BLaER1 treated with 17β-estradiol and CSF1 and Interleukin-3, amounts not matched to agents 10 nM and 100 nM (cell line): ENCODE measurements at regions not wholly inside any gene's neighbourhood (a gene's known extent, or its start where the extent isn't known, plus 50 kb on each side); places are given as distances from the start of the nearest gene placed in this dataset.

Experiments used
- H3K27ac ChIP-seq, 11 experiments: shearing (Covaris generic); formaldehyde crosslinking; 2 replicates each; pipeline ENCODE4 v1.8.1; 2022
- H3K27me3 ChIP-seq, 11 experiments: shearing (Covaris generic); formaldehyde crosslinking; 2 replicates each; pipeline ENCODE4 v1.8.1; 2022
- H3K36me3 ChIP-seq, 11 experiments: shearing (Covaris generic); formaldehyde crosslinking; 2 replicates each; pipeline ENCODE4 v1.8.1; 2022
- H3K4me1 ChIP-seq, 10 experiments: shearing (Covaris generic); formaldehyde crosslinking; 2 replicates each; pipeline ENCODE4 v1.8.1; 2022
- H3K4me2 ChIP-seq, 11 experiments: shearing (Covaris generic); formaldehyde crosslinking; 2 replicates each; pipeline ENCODE4 v1.8.1; 2022
- H3K4me3 ChIP-seq, 10 experiments: shearing (Covaris generic); formaldehyde crosslinking; 2 replicates each; pipeline ENCODE4 v1.8.1; 2022
- H3K9ac ChIP-seq, 11 experiments: shearing (Covaris generic); formaldehyde crosslinking; 2 replicates each; pipeline ENCODE4 v1.8.1; 2022
- H3K9me3 ChIP-seq, 11 experiments: shearing (Covaris generic); formaldehyde crosslinking; replicated peaks in 1 of 11; 2 replicates each; pipeline ENCODE4 v1.8.1; 2022
- H4K20me1 ChIP-seq, 11 experiments: shearing (Covaris generic); formaldehyde crosslinking; 2 replicates each; pipeline ENCODE4 v1.8.1; 2022
- Cebpa-rat ChIP-seq, 11 experiments: shearing (Covaris generic); IDR thresholded peaks; 2 replicates each; pipeline ENCODE4 v1.8.1; 2022

GRCh38 chr2:108067820-108068405 is 81.6 kb downstream of the SLC5A7 start:
- H3K4me3 ChIP-seq: no peak overlapping the region
- H3K27ac ChIP-seq: no peak overlapping the region
- no peaks in the 10 kb centered on the region for H3K4me1 ChIP-seq
- H3K4me2 ChIP-seq: no peak overlapping the region
- no peaks in the 10 kb centered on the region for H3K27me3 ChIP-seq
- H4K20me1 ChIP-seq: no peaks in the 10 kb centered on the region
- H3K9ac ChIP-seq: no peak overlapping the region
- H3K36me3 ChIP-seq: no peaks in the 10 kb centered on the region
- no peaks in the 10 kb centered on the region for H3K9me3 ChIP-seq
- no peak for TF ChIP-seq Cebpa-rat (IDR thresholded peaks at IDR 0.05)

- no peak overlapping the region for H3K4me3 ChIP-seq
- H3K9me3 ChIP-seq: no peaks in the 10 kb centered on the region
- TF ChIP-seq Cebpa-rat (IDR thresholded peaks at IDR 0.05): no peak
- H3K4me1 ChIP-seq: no peaks in the 10 kb centered on the region
- H3K9ac ChIP-seq: no peak overlapping the region
- H3K27ac ChIP-seq: no peak overlapping the region
- H3K36me3 ChIP-seq: no peaks in the 10 kb centered on the region
- no peak overlapping the region for H3K4me2 ChIP-seq
- no peaks in the 10 kb centered on the region for H4K20me1 ChIP-seq
- H3K27me3 ChIP-seq: no peaks in the 10 kb centered on the region
Measured at GRCh38 chr2:108069515-108070310, 83.4 kb downstream of the SLC5A7 start.

GRCh38 chr2:108073415-108074072 is 87.2 kb downstream of the SLC5A7 start:
- no peaks in the 10 kb centered on the region for H4K20me1 ChIP-seq
- H3K36me3 ChIP-seq: no peaks in the 10 kb centered on the region
- no peak overlapping the region for H3K9ac ChIP-seq
- no peaks in the 10 kb centered on the region for H3K27me3 ChIP-seq
- no peak for TF ChIP-seq Cebpa-rat (IDR thresholded peaks at IDR 0.05)
- H3K9me3 ChIP-seq: no peaks in the 10 kb centered on the region
- H3K4me1 ChIP-seq: no peaks in the 10 kb centered on the region
- no peak overlapping the region for H3K4me2 ChIP-seq
- no peak overlapping the region for H3K4me3 ChIP-seq
- no peak overlapping the region for H3K27ac ChIP-seq

GRCh38 chr2:108074150-108074549 is 87.8 kb downstream of the SLC5A7 start:
- Histone ChIP-seq H3K27me3 (no peaks in the 10 kb centered on the region), H4K20me1 (no peaks in the 10 kb centered on the region), H3K4me1 (no peaks in the 10 kb centered on the region), H3K9ac (no peak overlapping the region), H3K4me3 (no peak overlapping the region), H3K9me3 (no peaks in the 10 kb centered on the region), H3K27ac (no peak overlapping the region), H3K4me2 (no peak overlapping the region), H3K36me3 (no peaks in the 10 kb centered on the region)
- no peak for TF ChIP-seq Cebpa-rat (IDR thresholded peaks at IDR 0.05)

- H4K20me1 ChIP-seq: no peaks in the 10 kb centered on the region
- no peaks in the 10 kb centered on the region for H3K27me3 ChIP-seq
- no peak overlapping the region for H3K9ac ChIP-seq
- H3K27ac ChIP-seq: no peak overlapping the region
- H3K4me1 ChIP-seq: peaks cover 0 to 4% (median 0%) of the 10 kb centered on the region in 10 experiments; a peak in 2 of 20 replicates
- no peaks in the 10 kb centered on the region for H3K9me3 ChIP-seq
- TF ChIP-seq Cebpa-rat (IDR thresholded peaks at IDR 0.05): no peak
- no peaks in the 10 kb centered on the region for H3K36me3 ChIP-seq
- H3K4me3 ChIP-seq: no peak overlapping the region
- no peak overlapping the region for H3K4me2 ChIP-seq
Measured at GRCh38 chr2:108074946-108075345, 88.6 kb downstream of the SLC5A7 start.

GRCh38 chr2:108076527-108076926 is 90.2 kb downstream of the SLC5A7 start:
- H3K9me3 ChIP-seq: peaks cover 0 to 3% (median 0%) of the 10 kb centered on the region in 11 experiments; a peak in 2 of 22 replicates

GRCh38 chr2:108079736-108080135 is 93.4 kb downstream of the SLC5A7 start:
- no peaks in the 10 kb centered on the region for H3K36me3 ChIP-seq
- H3K4me3 ChIP-seq: no peak overlapping the region
- no peaks in the 10 kb centered on the region for H3K27me3 ChIP-seq
- peaks cover 0 to 8% (median 0%) of the 10 kb centered on the region in 10 experiments; a peak in 4 of 20 replicates for H3K4me1 ChIP-seq
- no peak overlapping the region for H3K27ac ChIP-seq
- H3K9me3 ChIP-seq: peaks cover 0 to 7% (median 0%) of the 10 kb centered on the region in 11 experiments; a peak in 3 of 22 replicates
- TF ChIP-seq Cebpa-rat (IDR thresholded peaks at IDR 0.05): no peak
- no peaks in the 10 kb centered on the region for H4K20me1 ChIP-seq
- H3K4me2 ChIP-seq: 0 out of 22 replicates have a peak overlapping the region, but pooled peaks of 1 of the 11 experiments have one; percentile 1
- no peak overlapping the region for H3K9ac ChIP-seq

More at GRCh38 chr2:108076527-108076926, 90.2 kb downstream of the SLC5A7 start:
- Histone ChIP-seq H3K4me2 (no peak overlapping the region), H3K4me3 (no peak overlapping the region), H3K9ac (no peak overlapping the region), H3K27me3 (no peaks in the 10 kb centered on the region), H3K36me3 (no peaks in the 10 kb centered on the region), H3K4me1 (peaks cover 0 to 7% (median 0%) of the 10 kb centered on the region in 10 experiments; a peak in 2 of 20 replicates), H3K27ac (no peak overlapping the region), H4K20me1 (no peaks in the 10 kb centered on the region)
- no peak for TF ChIP-seq Cebpa-rat (IDR thresholded peaks at IDR 0.05)

GRCh38 chr2:108080177-108080576 is 93.9 kb downstream of the SLC5A7 start:
- Histone ChIP-seq H3K36me3 (no peaks in the 10 kb centered on the region), H3K27me3 (no peaks in the 10 kb centered on the region), H3K4me2 (0 out of 22 replicates have a peak overlapping the region, but pooled peaks of 1 of the 11 experiments have one; percentile 1), H3K4me3 (no peak overlapping the region), H3K4me1 (peaks cover 0 to 8% (median 0%) of the 10 kb centered on the region in 10 experiments; a peak in 4 of 20 replicates), H3K27ac (no peak overlapping the region), H4K20me1 (no peaks in the 10 kb centered on the region), H3K9ac (no peak overlapping the region), H3K9me3 (peaks cover 0 to 7% (median 0%) of the 10 kb centered on the region in 11 experiments; a peak in 3 of 22 replicates)
- TF ChIP-seq Cebpa-rat (IDR thresholded peaks at IDR 0.05): no peak

- TF ChIP-seq Cebpa-rat (IDR thresholded peaks at IDR 0.05): no peak
- H3K4me2 ChIP-seq: no peak overlapping the region
- H3K27ac ChIP-seq: no peak overlapping the region
- H3K36me3 ChIP-seq: no peaks in the 10 kb centered on the region
- H3K4me3 ChIP-seq: no peak overlapping the region
- no peaks in the 10 kb centered on the region for H4K20me1 ChIP-seq
- peaks cover 0 to 8% (median 0%) of the 10 kb centered on the region in 10 experiments; a peak in 4 of 20 replicates for H3K4me1 ChIP-seq
- H3K9ac ChIP-seq: no peak overlapping the region
- H3K9me3 ChIP-seq: peaks cover 0 to 7% (median 0%) of the 10 kb centered on the region in 11 experiments; a peak in 3 of 22 replicates
- H3K27me3 ChIP-seq: no peaks in the 10 kb centered on the region
Measured at GRCh38 chr2:108082978-108083377, 96.7 kb downstream of the SLC5A7 start.
